Left renal pelvis (tissue), 4 donors: ENCODE measurements at regions not wholly inside any gene's neighbourhood (a gene's known extent, or its start where the extent isn't known, plus 50 kb on each side); places are given as distances from the start of the nearest gene placed in this dataset.
"Not testable (repeated sequence)": the region's sequence is repeated elsewhere in the genome, so short reads cannot be mapped to it uniquely, and the experiment has no call there.

Experiments used
- DNase-seq, 4 donors: peaks; one replicate each; pipeline ENCODE4 v3.0.0-alpha.2; 2013; ENCODE audit warnings: low read depth in 4 of 4, low spot score in 3 of 4

DNA sequence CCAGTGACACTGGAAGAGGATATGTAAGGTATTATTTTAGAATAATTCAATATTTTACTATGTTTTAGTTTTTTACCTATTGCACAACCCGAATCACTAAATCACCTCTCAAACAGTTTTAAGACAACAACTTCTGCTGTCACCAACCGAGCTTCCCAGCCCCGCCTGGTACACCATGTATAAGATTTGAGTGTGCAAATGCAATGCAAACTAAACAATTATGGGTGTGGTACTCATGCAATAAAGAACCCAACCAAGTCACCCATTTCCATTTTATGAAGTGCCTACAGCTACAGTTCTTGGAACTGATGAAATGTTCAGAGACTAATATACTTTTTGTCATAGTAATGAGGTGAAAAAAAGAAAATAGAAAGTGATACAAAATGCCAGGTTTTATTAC lies 256.2 kb downstream of the TAFA4 start:
- no peak for DNase-seq

GRCh38 chr3:68667346-68667745 lies 265.0 kb downstream of the TAFA4 start:
- DNase-seq: no peak

DNA sequence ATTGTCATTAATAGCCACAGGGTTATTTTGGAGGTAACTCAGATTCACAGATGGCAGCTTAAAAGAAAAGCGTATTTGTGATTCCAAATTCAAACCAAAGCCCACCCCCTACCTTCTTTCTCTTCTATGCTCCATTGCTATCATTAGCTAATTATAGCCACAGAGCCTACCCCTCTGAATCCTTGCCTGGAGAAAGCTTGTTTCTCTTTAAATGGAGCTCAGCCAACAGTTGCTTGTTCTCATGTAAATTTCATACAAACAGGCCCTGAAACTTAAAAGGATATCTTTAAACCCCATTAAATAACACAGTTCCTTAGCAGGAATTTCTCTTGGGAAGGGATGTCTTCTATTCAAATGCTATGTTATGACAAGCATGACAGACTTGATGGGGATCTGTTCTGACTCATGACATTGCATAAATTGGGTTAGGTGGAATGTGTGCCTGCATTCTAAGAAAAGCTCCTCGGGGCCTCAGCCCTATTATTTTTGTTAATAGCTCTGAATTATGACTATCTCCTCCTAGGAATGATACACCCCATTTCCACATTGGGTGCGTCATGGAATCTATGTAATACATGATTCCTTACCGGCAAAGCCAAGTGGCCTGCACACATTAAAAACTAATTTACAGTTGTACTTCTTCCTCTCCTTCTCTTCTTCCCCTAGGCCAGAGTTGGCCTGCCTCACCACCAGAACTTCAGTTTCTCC lies 265.8 kb downstream of the TAFA4 start:
- DNase-seq: no peak

DNA sequence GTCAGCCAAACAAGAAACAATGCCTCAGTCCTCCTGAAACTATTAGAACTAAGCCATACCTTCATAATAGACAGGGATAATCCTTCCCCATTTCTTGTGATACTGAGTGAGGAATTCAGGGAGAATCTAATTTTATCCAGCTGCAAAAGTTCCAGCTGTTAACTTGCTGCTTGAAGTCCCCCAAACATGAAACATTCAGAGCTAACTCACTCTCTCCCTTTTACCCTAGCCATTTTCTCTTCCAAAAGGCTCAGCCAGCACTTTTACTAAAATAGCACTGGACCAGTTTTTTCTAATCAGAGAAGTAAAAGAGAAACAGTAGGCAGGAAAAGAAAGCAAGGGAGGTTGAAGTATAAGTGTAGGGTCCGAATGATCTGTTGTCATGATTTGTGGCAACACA lies 268.1 kb downstream of the TAFA4 start:
- no peak for DNase-seq

GRCh38 chr3:68662176-68662575 lies 270.2 kb downstream of the TAFA4 start:
- no peak for DNase-seq

DNA sequence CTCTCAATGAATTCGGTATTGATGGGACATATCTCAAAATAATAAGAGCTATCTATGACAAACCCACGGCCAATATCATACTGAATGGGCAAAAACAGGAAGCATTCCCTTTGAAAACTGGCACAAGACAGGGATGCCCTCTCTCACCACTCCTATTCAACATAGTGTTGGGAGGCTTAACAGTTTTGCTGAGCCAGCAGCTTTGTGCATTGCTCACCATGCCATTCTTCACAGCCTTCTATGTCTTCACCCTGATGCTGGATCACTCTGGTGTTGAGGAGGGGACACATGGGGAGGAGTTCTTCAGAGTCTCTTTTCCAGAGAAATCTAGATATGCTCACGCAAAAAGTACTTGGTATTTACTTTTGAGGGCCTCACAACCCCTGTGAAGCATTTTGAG lies 281.7 kb downstream of the TAFA4 start:
- not testable (repeated sequence) for DNase-seq

DNA sequence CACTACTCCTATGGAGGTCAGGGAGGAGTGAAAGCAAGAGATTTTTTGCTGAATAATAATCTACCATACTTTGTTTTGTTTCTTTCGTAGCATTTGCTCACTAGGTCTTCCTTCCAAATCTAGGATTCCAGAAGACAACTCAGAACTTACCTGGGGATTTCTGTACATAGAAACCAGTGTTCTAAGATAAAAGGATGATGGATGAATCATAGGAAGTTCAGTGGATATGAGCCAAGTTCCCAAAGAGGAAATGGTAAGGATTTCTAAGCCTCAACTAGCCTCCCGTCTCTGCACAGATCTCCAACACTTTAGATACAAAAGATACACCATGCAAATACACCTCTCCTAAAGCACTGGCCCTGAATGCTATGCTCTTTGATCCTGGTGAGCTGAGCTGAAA lies 283.9 kb downstream of the TAFA4 start:
- no peak for DNase-seq

DNA sequence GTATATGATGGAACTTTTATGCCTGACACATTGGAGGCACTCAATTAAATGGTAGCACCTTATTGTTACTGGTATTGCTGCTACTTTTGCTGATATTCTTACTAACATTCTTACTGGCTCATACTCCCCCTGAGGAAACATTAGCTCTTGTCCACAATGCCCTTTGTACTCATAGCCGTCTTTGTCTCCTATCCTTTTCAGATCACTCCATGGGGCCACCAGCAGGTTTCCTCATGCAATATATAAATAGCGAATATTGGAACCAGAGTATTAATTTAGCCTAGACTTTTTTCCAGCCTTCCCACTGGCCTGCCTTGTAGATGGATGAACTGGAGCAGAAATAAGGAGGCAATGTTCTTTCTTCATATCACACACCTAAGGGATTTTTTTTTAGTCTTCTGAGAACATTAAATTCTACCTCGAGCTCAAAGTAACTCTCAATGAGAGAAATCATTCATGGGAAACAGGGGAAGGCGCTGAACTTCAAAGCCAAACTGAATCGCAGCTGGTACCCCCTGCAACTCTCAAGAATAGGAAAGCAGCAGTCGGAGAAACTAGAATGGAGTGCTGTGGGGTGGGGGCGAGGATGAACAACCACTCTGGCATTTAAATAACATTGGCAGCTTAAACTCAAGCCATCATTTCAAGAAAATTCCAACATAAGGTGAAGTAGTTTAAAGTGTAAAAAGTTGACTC lies 300.3 kb downstream of the TAFA4 start:
- no peak for DNase-seq

GRCh38 chr3:68620211-68620610 lies 312.1 kb downstream of the TAFA4 start:
- no peak for DNase-seq

- no peak for DNase-seq
These were observed 318.3 kb downstream of the TAFA4 start for GRCh38 chr3:68614087-68614486.

- no peak for DNase-seq
These were observed 361.0 kb downstream of the TAFA4 start for GRCh38 chr3:68571321-68571720.

- no peak for DNase-seq
These were observed 371.6 kb downstream of the TAFA4 start for GRCh38 chr3:68560728-68561127.

GRCh38 chr3:68535782-68536181 lies 396.6 kb downstream of the TAFA4 start:
- no peak for DNase-seq

DNA sequence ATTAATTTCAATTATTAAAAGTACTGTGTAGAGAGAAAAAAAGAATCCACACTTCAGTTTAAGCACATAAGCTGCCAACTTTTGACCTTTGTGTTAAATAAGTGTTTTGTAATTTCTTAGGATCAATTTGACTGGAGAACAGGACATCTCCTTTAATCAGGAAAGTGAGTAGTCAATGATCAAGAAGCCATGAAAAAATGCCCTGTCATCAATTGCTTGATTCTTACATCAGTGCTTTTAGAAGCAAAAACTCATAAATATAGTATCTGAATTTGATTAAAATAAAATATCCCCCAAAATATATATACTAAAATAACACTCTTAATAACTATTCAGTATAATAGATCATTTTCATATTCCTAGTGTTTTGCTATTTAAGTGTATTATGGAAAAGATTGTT lies 409.0 kb downstream of the TAFA4 start:
- no peak for DNase-seq

- no peak for DNase-seq
These were observed 417.1 kb downstream of the TAFA4 start for GRCh38 chr3:68515237-68515636.

GRCh38 chr3:68504201-68504600 lies 428.1 kb downstream of the TAFA4 start:
- no peak for DNase-seq

DNA sequence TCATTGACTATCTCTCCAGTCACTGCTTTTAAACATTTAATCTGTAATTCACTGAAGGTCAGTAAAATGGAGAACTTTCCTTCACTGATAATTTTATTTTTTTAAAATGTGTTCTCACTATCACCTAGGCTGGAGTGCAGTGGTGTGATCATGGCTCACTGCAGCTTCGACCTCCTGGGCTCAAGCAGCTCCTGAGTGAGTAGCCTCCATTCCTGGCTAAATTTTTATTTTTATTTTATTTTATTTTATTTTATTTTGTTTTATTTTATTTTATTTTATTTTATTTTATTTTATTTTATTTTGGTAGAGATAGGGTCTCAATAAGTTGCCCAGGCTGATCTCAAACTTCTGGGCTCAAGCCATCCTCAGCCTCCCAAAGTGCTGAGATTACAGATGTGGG lies 446.5 kb downstream of the TAFA4 start:
- DNase-seq: not testable (repeated sequence)

DNA sequence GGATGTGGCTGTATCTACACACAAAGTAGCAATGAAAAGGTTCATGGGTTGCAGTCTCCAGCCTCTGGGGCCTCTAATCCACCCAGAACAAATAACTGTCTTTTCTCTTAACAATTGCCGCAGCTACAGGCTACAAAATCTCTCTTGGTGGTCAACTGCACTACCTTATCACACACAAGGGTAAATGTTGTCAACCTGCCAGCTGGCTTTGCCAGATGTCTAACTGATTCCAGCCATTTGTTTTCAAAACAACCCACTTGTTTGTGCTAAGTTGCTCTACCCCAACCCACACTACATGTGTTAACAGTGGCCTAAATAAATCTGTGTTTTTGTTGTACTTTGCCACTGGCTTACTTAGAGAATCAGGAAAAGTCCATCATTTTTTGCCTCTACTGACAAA lies 447.3 kb downstream of the TAFA4 start:
- no peak for DNase-seq

DNA sequence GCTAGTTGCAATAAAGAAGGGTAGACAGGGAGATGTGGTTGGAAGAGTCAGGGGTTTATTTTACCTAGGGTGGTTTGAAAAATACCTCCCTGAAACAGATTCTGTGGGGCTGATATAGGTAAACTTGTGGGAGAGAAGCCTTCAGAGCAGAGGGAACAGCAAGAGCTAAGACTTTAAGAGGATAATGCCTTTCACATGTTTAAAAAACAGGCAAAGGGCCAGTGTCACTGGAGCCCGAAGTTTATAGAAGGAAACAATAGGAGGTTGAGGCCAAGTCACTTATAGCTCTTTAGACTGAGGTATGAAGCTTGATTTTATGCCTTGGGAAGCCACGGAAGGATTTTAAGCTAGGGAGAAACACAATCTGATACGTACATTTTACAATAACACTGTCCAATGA lies 448.7 kb downstream of the TAFA4 start:
- DNase-seq: no peak

DNA sequence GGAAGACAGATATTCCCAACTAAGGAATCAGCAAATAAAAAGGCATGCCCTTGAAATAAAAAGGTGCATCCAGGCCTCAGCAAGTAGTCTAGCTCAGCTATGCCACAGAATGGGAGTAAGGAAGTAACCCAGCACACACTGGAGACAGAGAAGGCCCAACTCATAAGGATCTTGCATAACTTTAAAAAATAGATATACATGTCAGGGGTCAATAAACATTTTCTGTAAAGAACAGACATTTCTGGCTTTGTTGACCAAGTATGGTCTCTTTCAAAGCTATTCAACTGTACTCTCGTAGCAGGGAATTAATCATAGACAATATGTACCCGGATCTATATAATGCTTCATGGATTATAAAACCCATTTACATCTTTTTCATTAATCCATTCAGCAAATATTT lies 449.3 kb downstream of the TAFA4 start:
- no peak for DNase-seq

GRCh38 chr3:68482565-68482964 lies 449.8 kb downstream of the TAFA4 start:
- DNase-seq: no peak

GRCh38 chr3:68479779-68480178 lies 452.6 kb downstream of the TAFA4 start:
- DNase-seq: no peak
